H1 (cell line): ENCODE measurements at regions not wholly inside any gene's neighbourhood (a gene's known extent, or its start where the extent isn't known, plus 50 kb on each side); places are given as distances from the start of the nearest gene placed in this dataset.

Experiments used
- CTCF ChIA-PET: fragments of 300-600 bp; sonication (Branson Sonifier 250); formaldehyde crosslinking; loops from one replicate; lab custom pipeline; 2021; ENCODE audit not compliant: partially characterized antibody; lab: Charles Lee
- POLR2A ChIA-PET: fragments of 300-600 bp; sonication (Branson Sonifier 250); formaldehyde crosslinking; loops from one replicate; lab custom pipeline; 2021; ENCODE audit warnings: inconsistent platforms; ENCODE audit not compliant: partially characterized antibody; lab: Charles Lee
- DNase-seq, 2 experiments: peaks; one replicate each; pipeline versions ENCODE4 v3.0.0 to v3.0.0-alpha.2; 2010 to 2022; ENCODE audit warnings: low spot score in 2 of 2, low read depth in 1 of 2, mixed read lengths in 1 of 2
- FAIRE-seq: peaks from 2 replicates; lab custom pipeline; 2011; peaks lifted over from hg19 to GRCh38; lab: Jason Lieb, UNC
- H2AFZ ChIP-seq: 2 replicates; pipeline ENCODE4 v1.8.1; 2012; ENCODE audit warnings: low read length, inconsistent platforms
- H2AK5ac ChIP-seq: 2 replicates; pipeline ENCODE4 v1.6.1; 2013; ENCODE audit warnings: low read depth, low read length
- H2BK120ac ChIP-seq: replicated peaks from 2 replicates; pipeline ENCODE3; 2013; ENCODE audit warnings: low read depth, low read length, inconsistent platforms
- H2BK12ac ChIP-seq: 2 replicates; pipeline ENCODE4 v1.6.1; 2013; ENCODE audit warnings: low read depth, low read length
- H2BK15ac ChIP-seq: 2 replicates; pipeline ENCODE4 v1.6.1; 2013; ENCODE audit warnings: low read length
- H2BK20ac ChIP-seq: 2 replicates; pipeline ENCODE4 v1.6.1; 2013; ENCODE audit warnings: low read length
- H2BK5ac ChIP-seq: 2 replicates; pipeline ENCODE4 v1.6.1; 2013; ENCODE audit warnings: low read depth, low read length
- H3K14ac ChIP-seq: 2 replicates; pipeline ENCODE4 v1.6.1; 2013; ENCODE audit warnings: inconsistent platforms; ENCODE audit not compliant: insufficient read length
- H3K18ac ChIP-seq: 2 replicates; pipeline ENCODE4 v1.6.1; 2013; ENCODE audit warnings: low read length; ENCODE audit errors: extremely low read depth
- H3K23ac ChIP-seq: 2 replicates; pipeline ENCODE4 v1.6.1; 2013; ENCODE audit warnings: inconsistent platforms; ENCODE audit not compliant: insufficient read length
- H3K23me2 ChIP-seq: 2 replicates; pipeline ENCODE4 v1.6.1; 2013; ENCODE audit warnings: low read depth, low read length
- H3K27ac ChIP-seq: 2 replicates; pipeline ENCODE4 v1.6.1; 2011; ENCODE audit warnings: low read depth, low read length, inconsistent platforms
- H3K27me3 ChIP-seq, 4 experiments: replicated peaks in 1 of 4; 1 replicate in 1 of 4; 2 replicates in 3 of 4; pipeline versions ENCODE4 v1.6.1 to v1.8.1; 2011 to 2013; ENCODE audit warnings: low read length in 3 of 4, mild to moderate bottlenecking in 3 of 4, inconsistent platforms in 2 of 4, mixed read lengths in 2 of 4, moderate library complexity in 1 of 4; ENCODE audit not compliant: control insufficient read depth in 3 of 4, insufficient read depth in 3 of 4; ENCODE audit errors: extremely low read depth in 1 of 4
- H3K36me3 ChIP-seq, 4 experiments: 2 replicates each; pipeline versions ENCODE4 v1.6.1 to v1.8.1; 2011 to 2013; ENCODE audit warnings: mild to moderate bottlenecking in 4 of 4, low read length in 3 of 4, moderate library complexity in 2 of 4, control low read depth in 1 of 4, inconsistent platforms in 1 of 4; ENCODE audit not compliant: insufficient read depth in 4 of 4, control insufficient read depth in 2 of 4
- H3K4ac ChIP-seq: replicated peaks from 2 replicates; pipeline ENCODE3; 2013; ENCODE audit warnings: low read length, low read depth, mixed read lengths, inconsistent platforms; ENCODE audit not compliant: insufficient read length
- H3K4me1 ChIP-seq, 4 experiments: replicated peaks in 1 of 4; 1 replicate in 1 of 4; 2 replicates in 3 of 4; pipeline versions ENCODE4 v1.6.1 to v1.8.1; 2011 to 2013; ENCODE audit warnings: low read length in 3 of 4, inconsistent platforms in 2 of 4, mixed read lengths in 1 of 4; ENCODE audit not compliant: insufficient read depth in 4 of 4, control insufficient read depth in 3 of 4
- H3K4me2 ChIP-seq, 2 experiments: 2 replicates each; pipeline versions ENCODE4 v1.6.1 to v1.8.1; 2011 to 2013; ENCODE audit warnings: low read depth in 2 of 2, low read length in 2 of 2, control low read depth in 1 of 2, inconsistent platforms in 1 of 2, mild to moderate bottlenecking in 1 of 2; ENCODE audit not compliant: insufficient read depth in 1 of 2
- H3K4me3 ChIP-seq, 4 experiments: fragments of 200-600, 300-600 bp in 1 of 4; sonication (generic), shearing (Covaris generic), sonication (Bioruptor Twin) in 1 of 4; 2 replicates each; pipeline versions ENCODE4 v1.5.1 to v1.8.1; 2011 to 2016; ENCODE audit warnings: low read length in 4 of 4, low read depth in 3 of 4, control low read depth in 2 of 4, inconsistent platforms in 2 of 4, mild to moderate bottlenecking in 2 of 4, mixed read lengths in 1 of 4, moderate library complexity in 1 of 4; ENCODE audit not compliant: insufficient read depth in 2 of 4; ENCODE audit errors: extremely low read depth in 1 of 4
- H3K56ac ChIP-seq: replicated peaks from 2 replicates; pipeline ENCODE3; 2013; ENCODE audit warnings: low read depth, mild to moderate bottlenecking, mixed read lengths, low read length, inconsistent platforms; ENCODE audit not compliant: insufficient read length
- H3K79me1 ChIP-seq: 2 replicates; pipeline ENCODE4 v1.6.1; 2013; ENCODE audit warnings: low read depth, low read length, control low read depth
- H3K79me2 ChIP-seq, 2 experiments: 2 replicates each; pipeline versions ENCODE4 v1.6.1 to v1.8.1; 2012 to 2013; ENCODE audit warnings: low read length in 2 of 2, mild to moderate bottlenecking in 2 of 2, inconsistent platforms in 1 of 2; ENCODE audit not compliant: insufficient read depth in 2 of 2, control insufficient read depth in 1 of 2
- H3K9ac ChIP-seq, 4 experiments: replicated peaks in 1 of 4; 1 replicate in 1 of 4; 2 replicates in 3 of 4; pipeline versions ENCODE4 v1.6.1 to v1.8.1; 2011 to 2013; ENCODE audit warnings: low read depth in 3 of 4, low read length in 3 of 4, control low read depth in 2 of 4, mild to moderate bottlenecking in 2 of 4, moderate library complexity in 2 of 4, inconsistent platforms in 1 of 4; ENCODE audit errors: extremely low read depth in 1 of 4
- H3K9me3 ChIP-seq, 2 experiments: 2 replicates each; pipeline versions ENCODE4 v1.6.1 to v1.8.1; 2012 to 2013; ENCODE audit warnings: mild to moderate bottlenecking in 2 of 2, moderate library complexity in 2 of 2, control low read depth in 1 of 2, inconsistent platforms in 1 of 2, low read depth in 1 of 2, low read length in 1 of 2, mixed read lengths in 1 of 2; ENCODE audit not compliant: insufficient read depth in 2 of 2
- H4K20me1 ChIP-seq, 2 experiments: replicated peaks in 1 of 2; 2 replicates each; pipeline versions ENCODE3 to v1.8.1; 2011 to 2013; ENCODE audit warnings: inconsistent platforms in 2 of 2, low read length in 2 of 2, mild to moderate bottlenecking in 1 of 2; ENCODE audit not compliant: insufficient read depth in 2 of 2, control insufficient read depth in 1 of 2
- H4K5ac ChIP-seq: 2 replicates; pipeline ENCODE4 v1.6.1; 2013; ENCODE audit warnings: low read length, low read depth, mixed read lengths, inconsistent platforms; ENCODE audit not compliant: insufficient read length
- H4K8ac ChIP-seq: 2 replicates; pipeline ENCODE4 v1.8.0; 2013; ENCODE audit warnings: mild to moderate bottlenecking, moderate library complexity, low read length, inconsistent platforms; ENCODE audit not compliant: insufficient read depth; ENCODE audit errors: extremely low read depth
- H4K91ac ChIP-seq: replicated peaks from 2 replicates; pipeline ENCODE3; 2013; ENCODE audit warnings: low read length, mixed read lengths, inconsistent platforms; ENCODE audit not compliant: insufficient read length
- HDAC6 ChIP-seq: IDR thresholded peaks from one replicate; pipeline ENCODE4 v1.7.1; 2012; ENCODE audit warnings: low read depth, mild to moderate bottlenecking, inconsistent platforms, low read length, moderate library complexity
- RFX5 ChIP-seq: IDR thresholded peaks from 2 replicates; pipeline ENCODE4 v1.6.1; 2011; ENCODE audit warnings: low read depth, low read length, improper control_type of control experiment, borderline replicate concordance
- WGBS, 2 experiments: shearing (Covaris generic) in 1 of 2; methylation state at CpG; one replicate each; pipeline versions ENCODE4 v1.1.6 to v1.1.7; 2013 to 2015; ENCODE audit warnings: low lambda C conversion rate in 2 of 2, mixed read lengths in 2 of 2, inconsistent platforms in 1 of 2, low coverage in 1 of 2, missing lambda C conversion rate in 1 of 2; ENCODE audit not compliant: insufficient replicate concordance in 2 of 2, insufficient coverage in 1 of 2, insufficient read length in 1 of 2; ENCODE audit errors: extremely low coverage in 1 of 2, missing lambda C conversion rate in 1 of 2; 5-methylcytosine and 5-hydroxymethylcytosine counted together
- TF ChIP-seq, protein P1 (sequence below): IDR thresholded peaks from 2 replicates; pipeline ENCODE4 v1.6.1; 2012; ENCODE audit warnings: low read length, inconsistent platforms
- TF ChIP-seq, protein P2 (sequence below): IDR thresholded peaks from 2 replicates; pipeline ENCODE4 v1.6.1; 2012; ENCODE audit warnings: inconsistent platforms

DNA sequence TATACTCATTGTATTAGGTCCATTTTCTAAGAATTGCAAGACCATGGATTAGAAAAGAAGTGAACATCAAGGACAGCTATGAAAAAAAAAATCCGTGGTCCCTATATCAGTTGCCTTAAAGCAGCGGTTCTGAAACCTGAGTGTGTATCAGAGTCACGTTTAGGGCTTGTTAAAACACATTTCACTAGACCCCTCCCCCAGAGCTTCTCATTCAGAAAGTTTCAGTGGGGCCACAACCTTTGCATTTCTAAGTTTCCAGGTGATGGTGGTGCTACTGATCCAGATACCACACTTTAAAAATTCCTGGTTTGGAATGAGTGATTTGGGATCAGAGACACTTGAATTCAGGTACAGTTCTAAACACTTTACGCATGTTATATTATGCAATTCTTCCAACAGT lies 96.1 kb upstream of the PRMT6 start:
- Histone ChIP-seq H3K27me3 (no peaks in the 10 kb centered on the region), H3K23me2 (no peaks in the 10 kb centered on the region), H3K23ac (no peak overlapping the region), H2AK5ac (no peak overlapping the region), H3K9ac (no peak overlapping the region), H2AFZ (no peak overlapping the region), H3K18ac (no peak overlapping the region), H3K4ac (no peak overlapping the region), H3K14ac (no peak overlapping the region), H3K79me1 (no peaks in the 10 kb centered on the region), H3K56ac (no peak overlapping the region), H4K5ac (no peak overlapping the region), H2BK12ac (no peak overlapping the region), H3K4me3 (no peak overlapping the region), H4K91ac (no peak overlapping the region), H2BK120ac (no peak overlapping the region), H2BK20ac (no peak overlapping the region), H3K27ac (no peak overlapping the region), H3K4me1 (peaks cover 0 to 2% (median 0%) of the 10 kb centered on the region in 4 experiments; a peak in 1 of 7 replicates), H3K9me3 (no peaks in the 10 kb centered on the region), H2BK15ac (no peak overlapping the region), H3K79me2 (no peaks in the 10 kb centered on the region), H4K20me1 (no peaks in the 10 kb centered on the region), H3K4me2 (no peak overlapping the region), H2BK5ac (no peak overlapping the region), H3K36me3 (no peaks in the 10 kb centered on the region), H4K8ac (no peak overlapping the region)
- 57% methylated on average over 4 of the region's 4 CpGs; no CpG with 5 or more reads in 1 of the 2 experiments for WGBS, 2 experiments
- TF ChIP-seq, protein P1, sequence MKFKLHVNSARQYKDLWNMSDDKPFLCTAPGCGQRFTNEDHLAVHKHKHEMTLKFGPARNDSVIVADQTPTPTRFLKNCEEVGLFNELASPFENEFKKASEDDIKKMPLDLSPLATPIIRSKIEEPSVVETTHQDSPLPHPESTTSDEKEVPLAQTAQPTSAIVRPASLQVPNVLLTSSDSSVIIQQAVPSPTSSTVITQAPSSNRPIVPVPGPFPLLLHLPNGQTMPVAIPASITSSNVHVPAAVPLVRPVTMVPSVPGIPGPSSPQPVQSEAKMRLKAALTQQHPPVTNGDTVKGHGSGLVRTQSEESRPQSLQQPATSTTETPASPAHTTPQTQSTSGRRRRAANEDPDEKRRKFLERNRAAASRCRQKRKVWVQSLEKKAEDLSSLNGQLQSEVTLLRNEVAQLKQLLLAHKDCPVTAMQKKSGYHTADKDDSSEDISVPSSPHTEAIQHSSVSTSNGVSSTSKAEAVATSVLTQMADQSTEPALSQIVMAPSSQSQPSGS, result no peak
- TF ChIP-seq HDAC6 (no peak), RFX5 (no peak)
- TF ChIP-seq, protein P2, sequence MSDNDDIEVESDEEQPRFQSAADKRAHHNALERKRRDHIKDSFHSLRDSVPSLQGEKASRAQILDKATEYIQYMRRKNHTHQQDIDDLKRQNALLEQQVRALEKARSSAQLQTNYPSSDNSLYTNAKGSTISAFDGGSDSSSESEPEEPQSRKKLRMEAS, result no peak
- ChIA-PET CTCF (interaction anchor here (0.6 to 0.7 kb wide), 3 partner anchors 182 to 1406 kb away, joined by 3 to 6 read pairs (median 3); no protein-coding TSS in a partner anchor), POLR2A (no interaction called here)
- DNase-seq (no peak), FAIRE-seq (no peak)
